MCF 10A (cell line): ENCODE measurements at regions not wholly inside any gene's neighbourhood (a gene's known extent, or its start where the extent isn't known, plus 50 kb on each side); places are given as distances from the start of the nearest gene placed in this dataset.
"Not testable (repeated sequence)": the region's sequence is repeated elsewhere in the genome, so short reads cannot be mapped to it uniquely, and the experiment has no call there.

Experiments
- BruUV-seq: library from RNA; stranded (reverse); fragments of 400-500 nt; replicated peaks from 2 replicates; lab custom pipeline; 2021; lab: Mats Ljungman, UMichigan
- CTCF ChIA-PET: fragments of 300-600 bp; sonication (Branson Sonifier 250); formaldehyde crosslinking; extraction: SDS; loops from one replicate; lab custom pipeline; 2021; ENCODE audit warnings: antibody characterized with exemption, inconsistent platforms; lab: Yijun Ruan, JAX
- POLR2A ChIA-PET: fragments of 300-600, 350-650 bp; sonication (Branson Sonifier 250); formaldehyde crosslinking; extraction: SDS; loops from one replicate; lab custom pipeline; 2020; ENCODE audit warnings: antibody characterized with exemption, inconsistent platforms; lab: Yijun Ruan, JAX
- DNase-seq: peaks from one replicate; pipeline ENCODE4 v3.0.0-alpha.2; 2018; ENCODE audit not compliant: unreplicated experiment
- H3K27ac Mint-ChIP-seq: one replicate; pipeline ENCODE4 v1.8.0; 2022; ENCODE audit warnings: mild to moderate bottlenecking, low read depth, mixed read lengths; ENCODE audit not compliant: unreplicated experiment
- H3K27me3 Mint-ChIP-seq: one replicate; pipeline ENCODE4 v1.8.0; 2022; ENCODE audit warnings: mixed read lengths; ENCODE audit not compliant: insufficient read depth, unreplicated experiment
- H3K36me3 Mint-ChIP-seq: one replicate; pipeline ENCODE4 v1.8.0; 2022; ENCODE audit warnings: mild to moderate bottlenecking, moderate library complexity, mixed read lengths; ENCODE audit not compliant: insufficient read depth, unreplicated experiment
- H3K4me1 Mint-ChIP-seq: one replicate; pipeline ENCODE4 v1.8.0; 2022; ENCODE audit warnings: mixed read lengths; ENCODE audit not compliant: insufficient read depth, unreplicated experiment
- H3K4me3 Mint-ChIP-seq: one replicate; pipeline ENCODE4 v1.8.0; 2022; ENCODE audit warnings: mild to moderate bottlenecking, moderate library complexity, mixed read lengths; ENCODE audit not compliant: unreplicated experiment
- H3K9me3 Mint-ChIP-seq: one replicate; pipeline ENCODE4 v1.8.0; 2022; ENCODE audit warnings: mixed read lengths; ENCODE audit not compliant: unreplicated experiment
- intact Hi-C: fragments of 100-400 bp; cut with micrococcal nuclease; formaldehyde crosslinking; loops from 2 replicates; pipeline ENCODE4 v1.14.1; 2022
- TF ChIP-seq, protein P1 (sequence below): fragments of 200-600 bp; IDR thresholded peaks from one replicate; pipeline ENCODE4 v1.8.0; 2022; ENCODE audit warnings: antibody characterized with exemption, mild to moderate bottlenecking; ENCODE audit not compliant: unreplicated experiment

DNA sequence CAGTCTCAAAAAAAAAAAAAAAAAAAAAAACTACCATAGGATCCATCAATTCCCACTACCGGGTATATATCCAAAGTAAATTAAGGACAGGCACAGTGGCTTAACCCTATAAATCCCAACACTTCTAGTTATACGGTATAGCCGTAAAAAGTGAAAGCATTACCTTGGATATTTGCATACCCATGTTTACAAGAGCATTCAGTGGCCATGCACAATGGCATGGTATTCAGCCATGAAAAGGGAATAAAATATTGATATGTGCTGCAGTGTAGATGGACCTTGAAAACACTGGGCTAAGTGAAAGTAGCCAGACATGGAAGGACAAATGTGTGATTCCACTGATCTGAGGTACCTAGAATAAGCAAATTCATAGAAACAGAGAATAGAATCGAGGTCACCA is 111.8 kb upstream of the CAB39 start:
- TF ChIP-seq, protein P1, sequence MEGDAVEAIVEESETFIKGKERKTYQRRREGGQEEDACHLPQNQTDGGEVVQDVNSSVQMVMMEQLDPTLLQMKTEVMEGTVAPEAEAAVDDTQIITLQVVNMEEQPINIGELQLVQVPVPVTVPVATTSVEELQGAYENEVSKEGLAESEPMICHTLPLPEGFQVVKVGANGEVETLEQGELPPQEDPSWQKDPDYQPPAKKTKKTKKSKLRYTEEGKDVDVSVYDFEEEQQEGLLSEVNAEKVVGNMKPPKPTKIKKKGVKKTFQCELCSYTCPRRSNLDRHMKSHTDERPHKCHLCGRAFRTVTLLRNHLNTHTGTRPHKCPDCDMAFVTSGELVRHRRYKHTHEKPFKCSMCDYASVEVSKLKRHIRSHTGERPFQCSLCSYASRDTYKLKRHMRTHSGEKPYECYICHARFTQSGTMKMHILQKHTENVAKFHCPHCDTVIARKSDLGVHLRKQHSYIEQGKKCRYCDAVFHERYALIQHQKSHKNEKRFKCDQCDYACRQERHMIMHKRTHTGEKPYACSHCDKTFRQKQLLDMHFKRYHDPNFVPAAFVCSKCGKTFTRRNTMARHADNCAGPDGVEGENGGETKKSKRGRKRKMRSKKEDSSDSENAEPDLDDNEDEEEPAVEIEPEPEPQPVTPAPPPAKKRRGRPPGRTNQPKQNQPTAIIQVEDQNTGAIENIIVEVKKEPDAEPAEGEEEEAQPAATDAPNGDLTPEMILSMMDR, result no peak
- no peak overlapping the region for H3K4me3 Mint-ChIP-seq
- H3K27me3 Mint-ChIP-seq, result no peaks in the 10 kb centered on the region
- POLR2A ChIA-PET, result no interaction called here
- no peaks in the 10 kb centered on the region for H3K36me3 Mint-ChIP-seq
- H3K27ac Mint-ChIP-seq, result no peak overlapping the region
- CTCF ChIA-PET, result interaction anchor here (1.0 kb wide), 1 partner anchor 10 kb away, joined by 6 read pairs; no protein-coding TSS in a partner anchor
- H3K9me3 Mint-ChIP-seq, result no peaks in the 10 kb centered on the region
- no TSS peak for BruUV-seq
- intact Hi-C loops, result no loop called here
- no peak for DNase-seq
- H3K4me1 Mint-ChIP-seq, result no peaks in the 10 kb centered on the region

GRCh38 chr2:230601510-230601909 is 111.1 kb upstream of the CAB39 start:
- no TSS peak for BruUV-seq
- H3K4me1 Mint-ChIP-seq, result no peaks in the 10 kb centered on the region
- POLR2A ChIA-PET, result no interaction called here
- TF ChIP-seq, protein P1, result no peak
- intact Hi-C loops, result no loop called here
- CTCF ChIA-PET, result interaction anchor here (0.7 to 1.0 kb wide), 2 partner anchors 9 to 515 kb away, joined by 3 to 6 read pairs; no protein-coding TSS in a partner anchor
- no peaks in the 10 kb centered on the region for H3K9me3 Mint-ChIP-seq
- DNase-seq, result no peak
- H3K27ac Mint-ChIP-seq, result no peak overlapping the region
- no peaks in the 10 kb centered on the region for H3K27me3 Mint-ChIP-seq
- no peaks in the 10 kb centered on the region for H3K36me3 Mint-ChIP-seq
- H3K4me3 Mint-ChIP-seq, result no peak overlapping the region

DNA sequence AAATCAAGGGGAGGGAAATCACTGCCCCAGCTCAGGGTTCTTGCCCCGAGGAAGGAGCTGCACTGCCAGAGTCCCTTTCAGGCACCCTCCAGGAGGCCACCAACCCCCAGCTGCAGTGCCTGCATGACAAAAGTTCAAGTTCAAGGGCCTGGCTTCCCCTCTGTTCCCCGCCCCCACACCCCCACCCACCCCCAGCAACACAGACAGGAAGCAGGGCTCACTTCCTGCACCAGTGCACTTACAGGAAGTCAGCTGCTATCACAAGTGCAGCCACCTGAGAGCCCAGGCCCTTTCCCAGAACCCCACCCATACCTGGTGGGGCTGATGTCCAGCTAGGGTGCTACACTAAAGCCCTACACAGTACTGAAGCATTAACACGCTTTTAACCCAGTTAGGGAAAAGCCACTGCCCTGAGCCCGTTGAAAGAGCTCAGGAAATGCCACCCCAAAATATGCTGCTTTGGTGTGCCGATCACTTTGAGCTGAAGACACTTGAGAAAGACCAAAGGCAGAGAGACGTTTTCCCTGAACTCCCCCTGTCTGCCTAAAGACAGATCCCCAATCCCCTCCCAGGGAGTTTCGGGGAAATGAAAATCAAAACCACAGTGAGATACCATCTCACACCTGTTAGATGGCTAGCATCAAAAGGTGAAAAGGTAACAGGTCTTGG is 109.9 kb upstream of the CAB39 start:
- H3K9me3 Mint-ChIP-seq, result no peaks in the 10 kb centered on the region
- TF ChIP-seq, protein P1, result no peak
- no peaks in the 10 kb centered on the region for H3K36me3 Mint-ChIP-seq
- no TSS peak for BruUV-seq
- POLR2A ChIA-PET, result interaction anchor here (0.6 kb wide), 1 partner anchor 12 kb away, joined by 4 read pairs; no protein-coding TSS in a partner anchor
- no peaks in the 10 kb centered on the region for H3K4me1 Mint-ChIP-seq
- intact Hi-C loops, result no loop called here
- no peaks in the 10 kb centered on the region for H3K27me3 Mint-ChIP-seq
- CTCF ChIA-PET, result no interaction called here
- no peak for DNase-seq
- H3K27ac Mint-ChIP-seq, result no peak overlapping the region
- H3K4me3 Mint-ChIP-seq, result no peak overlapping the region

- POLR2A ChIA-PET, DNase-seq, intact Hi-C loops, H3K9me3 Mint-ChIP-seq, H3K27me3 Mint-ChIP-seq, CTCF ChIA-PET, BruUV-seq, H3K4me3 Mint-ChIP-seq, H3K4me1 Mint-ChIP-seq, H3K27ac Mint-ChIP-seq, H3K36me3 Mint-ChIP-seq: not testable (repeated sequence)
These were observed 109.3 kb upstream of the CAB39 start for GRCh38 chr2:230603317-230603716.

DNA sequence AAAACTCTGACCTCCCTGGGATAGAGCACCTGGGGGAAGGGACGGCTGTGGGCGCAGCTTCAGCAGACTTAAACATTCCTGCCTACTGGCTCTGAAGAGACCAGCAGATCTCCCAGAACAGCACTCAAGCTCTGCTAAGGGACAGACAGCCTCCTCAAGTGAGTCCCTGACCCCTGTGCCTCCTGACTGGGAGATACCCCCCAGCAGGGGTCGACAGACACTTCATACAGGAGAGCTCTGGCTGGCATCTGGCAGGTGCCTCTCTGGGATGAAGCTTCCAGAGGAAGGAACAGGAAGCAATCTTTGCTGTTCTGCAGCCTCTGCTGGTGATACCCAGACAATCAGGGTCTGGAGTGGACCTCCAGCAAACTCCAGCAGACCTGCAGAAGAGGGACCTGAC is 108.5 kb upstream of the CAB39 start:
- H3K27ac Mint-ChIP-seq, H3K36me3 Mint-ChIP-seq, H3K9me3 Mint-ChIP-seq, DNase-seq, intact Hi-C loops, BruUV-seq, H3K4me3 Mint-ChIP-seq, H3K4me1 Mint-ChIP-seq, POLR2A ChIA-PET, H3K27me3 Mint-ChIP-seq: not testable (repeated sequence)
- CTCF ChIA-PET, result interaction anchor here (0.6 to 1.3 kb wide), 3 partner anchors 9 to 194 kb away, joined by 3 to 4 read pairs (median 3); no protein-coding TSS in a partner anchor
